Renal pelvis (tissue), 1 donor: ENCODE measurements at regions not wholly inside any gene's neighbourhood (a gene's known extent, or its start where the extent isn't known, plus 50 kb on each side); places are given as distances from the start of the nearest gene placed in this dataset.

Experiments used
- DNase-seq: peaks from one replicate; pipeline ENCODE4 v3.0.0-alpha.2; 2013

DNA sequence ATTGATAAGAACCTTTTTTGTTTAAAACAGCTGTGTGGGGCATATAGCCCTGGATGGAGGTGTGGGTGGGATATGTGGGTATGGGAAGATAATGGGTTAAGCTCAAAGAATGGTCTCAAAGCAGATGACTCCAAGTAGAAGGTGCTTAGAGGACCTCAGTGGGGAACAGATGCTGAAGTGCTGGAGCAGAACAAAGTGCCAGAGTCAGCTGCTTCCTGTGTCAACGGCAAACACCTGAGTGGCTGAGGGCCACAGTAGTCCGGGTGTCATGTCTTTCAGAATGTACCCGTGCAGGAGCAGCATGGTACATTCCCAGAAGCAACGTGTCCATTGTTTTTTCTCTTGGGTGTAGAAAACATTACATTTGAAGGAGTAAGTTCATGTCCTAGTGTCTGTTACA is 210.6 kb downstream of the CCNG2 start:
- no peak for DNase-seq

GRCh38 chr4:77372375-77372774 is 215.4 kb downstream of the CCNG2 start:
- no peak for DNase-seq

DNA sequence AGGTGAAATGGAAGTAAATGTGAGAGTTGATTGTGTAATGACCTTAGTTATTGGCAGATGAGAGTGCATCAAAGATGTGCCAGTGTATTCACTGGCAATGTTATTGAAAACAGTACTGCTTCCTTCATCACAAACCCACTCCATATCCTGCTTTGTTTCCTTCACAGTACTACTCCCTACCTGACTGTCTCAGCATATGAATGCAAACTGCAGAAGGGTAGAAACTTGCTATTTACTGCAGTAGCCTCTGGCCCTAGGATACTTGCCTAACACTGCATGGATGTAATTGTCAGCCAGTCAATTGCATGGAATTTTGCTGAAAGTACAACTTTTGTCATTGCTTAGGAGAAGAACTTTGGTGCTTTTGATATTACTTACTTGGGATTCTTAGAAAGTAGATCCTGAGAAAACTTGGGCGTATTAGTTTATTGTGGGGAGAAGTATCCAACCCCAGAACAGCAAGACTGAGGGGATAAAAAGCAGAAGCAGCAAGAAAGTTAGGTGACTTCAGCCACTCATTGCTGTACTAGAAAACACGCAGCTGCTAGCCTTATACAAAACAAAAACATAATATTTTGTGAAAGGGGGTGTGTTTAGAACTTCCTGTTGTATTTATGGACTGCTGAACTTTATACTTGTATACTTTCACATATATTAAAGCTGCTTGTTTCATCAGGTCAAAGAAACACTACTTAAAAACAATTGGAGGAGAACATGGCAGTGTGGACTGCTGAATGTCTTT is 219.0 kb downstream of the CCNG2 start:
- DNase-seq, result no peak

- DNase-seq, result no peak
These were observed 219.9 kb downstream of the CCNG2 start for GRCh38 chr4:77376788-77377460.

DNA sequence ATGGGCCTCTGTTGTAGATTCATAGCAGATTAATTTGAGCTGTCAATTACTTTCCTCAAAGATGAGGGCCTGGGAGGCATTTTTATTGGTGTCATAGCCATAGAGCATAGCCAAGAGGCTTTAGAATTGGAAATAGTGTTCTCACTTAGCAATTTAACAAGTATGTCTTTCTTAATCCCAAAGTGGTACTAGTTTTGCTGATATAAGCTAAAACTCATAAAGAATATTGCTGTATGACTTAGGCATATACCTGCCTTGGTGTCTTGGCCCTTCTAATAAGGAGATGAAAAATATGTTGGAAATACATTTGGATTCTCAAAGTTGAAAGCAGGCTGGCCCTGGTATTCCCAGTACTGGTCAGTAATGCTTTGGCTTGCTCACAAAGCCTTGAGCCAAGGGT is 221.5 kb upstream of the CXCL13 start:
- no peak for DNase-seq

DNA sequence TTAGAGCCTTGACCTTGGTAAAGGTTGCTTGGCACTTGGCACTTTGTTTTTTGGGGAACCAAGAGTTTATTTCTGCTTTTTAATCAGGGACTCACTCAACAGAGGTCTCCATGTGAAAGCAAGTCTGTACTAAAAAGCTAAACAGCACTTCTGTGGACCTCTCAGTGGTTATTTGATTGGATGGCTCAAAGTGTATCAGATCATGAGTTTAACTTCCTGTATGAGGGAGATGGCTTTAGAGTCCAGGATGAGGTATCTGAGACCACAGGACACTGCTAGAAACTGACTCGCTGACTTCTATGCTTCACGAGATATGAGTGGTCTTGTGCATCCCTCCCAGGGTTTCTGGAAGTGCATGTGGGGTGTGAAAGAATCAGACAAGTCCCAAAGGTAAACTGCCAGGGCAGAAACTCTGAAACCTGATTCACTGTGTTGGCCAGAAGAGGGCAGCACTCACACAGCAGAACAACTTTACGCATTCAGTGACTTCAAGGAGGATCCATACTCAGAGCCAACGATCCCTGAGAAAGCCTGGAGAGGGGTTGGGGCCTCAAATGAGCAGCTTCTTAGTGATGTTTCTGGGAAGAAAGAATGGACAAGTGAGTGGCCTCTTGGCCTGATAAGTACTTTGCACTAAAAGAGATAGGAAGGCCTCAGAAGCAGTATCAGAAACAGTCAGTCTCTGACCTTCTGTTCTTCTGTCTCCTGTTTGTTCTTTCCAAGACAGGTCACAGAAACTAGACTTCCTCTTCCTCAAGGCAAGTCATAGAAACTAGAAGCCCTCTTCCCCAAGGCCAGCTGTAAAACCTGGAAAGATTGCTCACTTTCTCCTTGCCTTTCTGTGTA is 220.3 kb upstream of the CXCL13 start:
- peak; percentile 60 for DNase-seq

GRCh38 chr4:77393996-77394395 is 211.6 kb upstream of the CXCL13 start:
- peak; percentile 67 for DNase-seq

DNA sequence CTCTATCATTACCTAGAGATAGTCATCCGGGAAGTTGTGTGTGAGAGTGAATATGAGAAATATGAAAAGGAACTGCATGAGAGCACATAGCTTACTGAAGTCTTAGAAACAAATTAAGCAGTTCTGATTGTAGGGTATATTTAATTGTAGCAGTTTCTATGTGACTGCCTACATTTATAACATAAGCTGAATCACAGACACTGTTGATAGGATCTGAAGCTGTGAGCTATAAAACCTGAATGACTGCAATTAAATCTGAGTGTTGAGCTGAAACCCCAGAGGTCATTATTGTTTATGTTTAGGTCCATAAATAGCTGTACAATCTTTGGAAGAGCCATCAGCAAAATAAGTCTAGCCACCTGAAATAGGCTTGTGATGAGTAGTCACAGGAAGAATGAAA is 210.1 kb upstream of the CXCL13 start:
- DNase-seq, result no peak

DNA sequence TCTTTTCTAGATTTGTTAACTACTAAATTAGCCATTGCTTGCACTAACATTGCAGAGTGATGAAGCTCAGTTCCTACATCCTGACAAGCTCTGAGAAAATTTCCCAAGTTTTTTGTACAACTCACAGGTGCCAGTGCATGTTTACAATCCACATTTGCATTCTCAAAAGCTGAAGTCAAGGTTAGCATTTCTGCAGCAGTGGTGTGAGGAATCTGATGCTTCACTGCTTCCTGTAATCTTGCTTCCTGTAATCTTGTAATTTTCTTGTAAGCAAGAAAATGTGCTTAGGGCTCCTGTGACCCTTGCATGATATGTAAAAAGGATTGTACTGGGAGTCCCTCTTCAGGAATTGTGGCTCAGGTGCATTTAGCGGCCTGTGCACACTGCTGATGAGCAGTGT is 207.4 kb upstream of the CXCL13 start:
- DNase-seq, result peak; percentile 26

DNA sequence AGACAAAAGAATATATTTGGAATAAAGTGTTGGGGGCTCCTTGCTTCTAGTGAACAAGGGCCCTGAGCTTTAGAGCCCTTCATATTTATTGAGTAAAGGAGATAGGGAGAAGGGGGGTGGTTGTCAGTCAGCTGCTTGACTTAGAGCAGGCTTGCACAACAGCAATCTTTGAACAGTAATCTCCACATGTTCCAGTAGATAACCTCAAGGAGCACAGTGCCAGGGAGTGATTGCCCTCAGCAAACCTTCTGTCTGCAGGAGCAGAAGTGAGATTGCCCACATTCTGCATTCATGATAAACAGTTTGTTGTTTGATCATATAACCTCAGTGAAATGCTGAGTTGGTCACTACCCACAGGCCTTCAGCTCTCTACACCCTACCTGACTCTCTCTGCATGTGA is 205.8 kb upstream of the CXCL13 start:
- DNase-seq, result no peak

DNA sequence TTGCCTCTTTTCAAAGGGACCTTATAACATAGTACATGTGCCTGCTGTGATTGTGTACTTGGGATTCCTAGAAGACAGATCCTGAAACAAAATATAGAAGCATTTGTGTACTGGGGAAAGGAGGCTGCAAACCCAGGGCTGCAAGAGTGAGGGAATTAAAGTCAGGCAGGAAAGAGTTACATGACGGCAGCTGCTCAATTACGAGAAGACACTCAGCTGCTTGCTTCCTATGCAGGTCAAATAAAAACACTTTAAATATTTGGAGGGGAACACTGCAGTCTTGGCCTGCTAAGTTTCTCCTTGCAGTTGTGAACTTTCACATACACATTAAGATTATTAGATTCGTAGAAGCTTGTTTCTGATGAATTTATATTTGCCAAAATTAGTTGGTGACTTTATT is 191.9 kb upstream of the CXCL13 start:
- DNase-seq, result no peak

DNA sequence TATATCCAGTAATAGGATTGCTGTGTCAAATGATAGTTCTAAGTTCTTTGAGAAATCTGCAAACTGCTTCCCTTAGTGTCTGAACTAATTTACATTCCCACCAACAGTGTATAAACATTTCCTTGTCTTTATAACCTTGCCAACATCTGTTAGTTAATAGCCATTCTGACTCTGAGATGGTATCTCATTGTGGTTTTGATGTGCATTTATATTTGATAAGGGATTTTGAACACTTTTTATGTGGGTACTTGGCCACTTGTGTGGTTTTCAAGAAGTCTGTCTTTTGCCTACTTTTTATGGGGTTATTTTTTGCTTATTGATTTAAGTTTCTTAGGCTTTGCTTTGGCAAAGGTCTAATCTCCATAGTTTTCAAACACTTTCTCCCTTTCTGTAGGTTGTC is 189.9 kb upstream of the CXCL13 start:
- no peak for DNase-seq

DNA sequence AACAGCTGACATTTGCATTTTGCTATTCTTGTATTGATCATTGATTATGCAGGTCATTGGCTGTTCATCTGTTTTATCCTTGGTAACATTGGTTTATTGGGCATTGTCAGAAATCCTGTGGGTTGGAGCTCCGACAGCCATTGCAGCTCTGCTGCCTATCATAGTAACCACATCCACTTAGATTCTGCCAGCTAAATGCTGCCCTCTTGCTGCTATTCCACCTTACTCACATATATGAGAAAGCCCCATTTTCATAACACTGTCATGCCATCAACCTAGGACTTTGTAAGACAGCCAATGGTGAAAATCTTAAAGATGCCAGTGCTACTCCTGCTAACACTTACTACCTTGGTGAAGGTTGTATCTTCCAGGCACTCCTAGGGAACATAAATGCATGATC is 187.3 kb upstream of the CXCL13 start:
- DNase-seq, result no peak

DNA sequence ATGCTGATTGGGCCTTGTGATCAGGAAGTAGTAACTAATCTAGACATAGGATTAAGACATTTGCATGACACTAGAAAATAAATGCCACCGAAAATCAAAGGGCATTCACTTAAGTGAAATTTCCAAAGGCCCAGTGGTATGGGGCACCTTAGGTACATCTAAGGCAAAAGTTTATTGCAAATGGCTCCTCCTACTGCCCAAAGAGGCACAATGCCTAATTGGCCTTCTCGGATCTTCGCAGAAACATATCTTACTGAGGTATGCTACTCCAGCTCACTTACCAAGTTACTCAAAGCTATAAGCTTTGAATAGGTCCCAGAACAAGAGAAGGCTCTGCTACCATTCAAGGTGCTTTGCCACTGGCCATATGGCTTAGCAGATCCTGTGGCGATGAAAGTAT is 174.8 kb upstream of the CXCL13 start:
- no peak for DNase-seq

DNA sequence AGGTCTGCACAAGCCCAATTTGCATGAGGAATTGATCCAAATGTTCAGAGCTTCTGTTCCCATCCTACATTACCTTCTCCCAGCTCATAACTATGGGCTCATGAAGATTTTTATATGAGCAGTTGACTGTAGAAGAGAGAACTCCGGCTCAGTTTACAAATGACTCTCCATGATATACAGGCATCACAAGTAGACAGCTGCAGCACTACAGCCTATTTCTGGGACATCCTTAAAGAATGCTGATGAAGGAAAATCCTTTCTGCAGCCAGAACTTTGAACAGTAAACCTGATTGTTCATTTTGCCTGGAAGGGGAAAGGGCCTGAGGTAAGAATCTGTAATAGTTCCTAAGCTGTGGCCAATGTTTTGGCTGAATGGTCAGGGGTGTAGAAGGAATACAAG is 174.1 kb upstream of the CXCL13 start:
- DNase-seq, result no peak

- DNase-seq, result no peak
These were observed 172.8 kb upstream of the CXCL13 start for GRCh38 chr4:77432717-77433417.

DNA sequence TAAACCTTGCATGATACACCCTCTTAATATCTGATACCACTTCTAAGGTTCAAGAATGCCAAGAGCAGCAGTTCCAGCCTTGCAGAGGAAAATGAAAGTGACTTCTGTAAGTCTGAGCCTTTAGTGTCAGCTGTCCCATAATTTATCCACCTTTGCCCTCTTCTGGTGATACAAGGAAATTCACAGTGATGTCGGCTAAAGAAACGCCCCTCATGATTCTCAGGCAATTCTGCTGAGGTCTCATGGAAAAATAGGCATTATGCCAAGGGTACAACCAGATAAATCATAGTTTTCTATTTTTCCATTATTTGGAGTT is 172.2 kb upstream of the CXCL13 start:
- peak; percentile 66 for DNase-seq

- DNase-seq, result no peak
These were observed 171.1 kb upstream of the CXCL13 start for GRCh38 chr4:77434299-77435092.

- DNase-seq, result no peak
These were observed 168.5 kb upstream of the CXCL13 start for GRCh38 chr4:77437079-77437478.

DNA sequence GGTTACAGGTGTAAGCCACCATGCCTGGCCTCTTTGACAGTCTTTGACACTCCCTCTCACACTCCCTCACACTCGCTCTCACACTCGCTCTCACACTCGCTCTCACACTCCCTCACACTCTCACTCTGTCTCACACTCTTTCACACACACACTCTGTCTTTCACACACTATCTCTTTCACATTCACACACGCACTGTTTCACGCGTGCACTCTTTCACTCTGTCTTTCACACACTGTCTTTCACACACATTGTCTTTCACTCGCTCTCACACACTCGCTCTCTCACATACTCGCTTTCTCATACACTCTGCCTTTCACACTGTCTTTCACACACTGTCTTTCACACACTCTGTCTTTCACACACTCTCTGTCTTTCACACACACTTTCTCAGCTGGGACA is 167.1 kb upstream of the CXCL13 start:
- DNase-seq, result no peak

DNA sequence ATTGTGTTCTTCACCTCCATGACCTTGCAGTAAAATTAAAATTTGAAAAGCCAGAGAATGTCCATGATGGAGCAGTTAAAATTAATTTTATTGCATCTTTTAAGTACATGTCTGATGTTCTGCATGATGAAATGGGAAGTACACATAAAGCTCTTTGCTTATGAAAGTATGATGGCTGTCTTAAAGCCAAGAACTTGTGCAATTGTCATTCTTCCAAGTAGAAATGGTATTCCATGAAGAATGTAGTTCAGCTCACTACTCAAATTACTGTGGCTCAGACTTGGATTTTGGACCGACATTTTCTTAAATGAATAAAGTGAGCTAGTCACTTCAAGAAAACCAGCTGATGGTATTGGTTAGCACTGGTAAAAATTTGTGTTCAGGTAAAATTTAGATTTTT is 161.7 kb upstream of the CXCL13 start:
- DNase-seq, result no peak

- DNase-seq, result no peak
These were observed 159.8 kb upstream of the CXCL13 start for GRCh38 chr4:77445823-77446222.
